Left ventricle myocardium superior (tissue), 1 donor: ENCODE measurements at regions not wholly inside any gene's neighbourhood (a gene's known extent, or its start where the extent isn't known, plus 50 kb on each side); places are given as distances from the start of the nearest gene placed in this dataset.
"Not testable (repeated sequence)": the region's sequence is repeated elsewhere in the genome, so short reads cannot be mapped to it uniquely, and the experiment has no call there.

Experiments used
- ATAC-seq: fragments of 200-7000 bp; cut with Tn5 transposase; one replicate; pipeline ENCODE4 v1.9.1; 2020; ENCODE audit warnings: mild to moderate bottlenecking, moderate library complexity
- DNase-seq: peaks from one replicate; pipeline ENCODE4 v3.0.0-alpha.2; 2020
- intact Hi-C: fragments of 100-400 bp; cut with micrococcal nuclease; formaldehyde crosslinking; loops from one replicate; pipeline ENCODE4 v1.11.0; 2022
- donor health status: DM: no; HTN: yes; CAD: no; lungs with severe emphysema.

DNA sequence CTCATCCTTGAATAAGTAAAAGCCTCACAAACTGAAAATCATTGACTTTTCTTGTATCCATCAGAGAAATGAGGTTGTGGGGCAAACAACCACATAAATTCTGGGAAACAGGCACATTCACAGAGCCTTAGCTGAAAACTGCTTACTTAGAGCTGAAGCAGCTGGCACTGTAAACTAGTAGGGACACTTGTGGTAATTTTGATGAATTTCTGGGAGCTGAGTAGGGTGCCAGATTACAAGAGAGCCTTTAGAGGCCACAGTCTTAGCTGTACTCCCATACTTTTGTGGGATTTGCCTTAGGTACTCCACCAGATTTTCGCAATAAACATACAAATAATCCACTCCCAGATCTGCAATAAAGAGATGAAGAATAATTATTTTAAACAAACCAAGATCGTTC, 315.2 kb downstream of the TMX3 start:
- intact Hi-C loops = no loop called here
- DNase-seq = no peak
- ATAC-seq = no peak

DNA sequence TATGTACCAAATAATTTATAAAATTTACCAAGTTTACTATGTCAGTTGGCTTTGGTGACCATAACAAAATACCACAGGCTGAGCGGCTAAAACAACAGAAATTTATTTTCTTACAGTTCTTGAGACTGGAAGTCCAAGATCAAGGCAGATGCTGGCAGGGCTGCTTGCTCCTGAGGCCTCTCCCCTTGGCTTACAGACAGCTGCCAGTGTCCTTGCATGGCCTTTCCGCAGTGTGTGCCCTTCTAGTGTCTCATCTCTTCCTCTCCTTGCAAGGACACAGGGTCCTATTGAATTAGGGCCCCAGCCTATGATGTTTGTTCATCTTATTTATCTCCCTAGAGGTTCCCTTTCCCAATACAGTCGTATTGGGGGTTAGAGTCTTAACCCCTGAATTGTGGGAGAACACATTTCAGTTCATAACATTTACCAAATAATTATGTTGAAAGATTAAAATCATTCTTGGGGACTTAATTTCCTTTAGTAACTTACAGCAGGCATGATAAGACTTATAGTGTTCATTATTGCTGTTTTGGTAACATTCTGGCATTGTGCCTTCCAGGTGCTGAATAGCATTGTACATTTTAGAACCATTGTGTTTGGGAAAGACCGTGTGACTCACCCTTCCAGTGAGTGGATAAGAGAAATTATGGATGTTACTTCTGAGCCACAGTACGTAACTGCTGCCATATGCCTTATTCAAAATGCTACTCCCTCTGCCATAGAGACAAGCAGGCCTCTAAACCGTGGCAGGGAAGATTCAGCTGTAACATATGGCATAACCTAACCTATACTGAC, 317.5 kb downstream of the TMX3 start:
- intact Hi-C loops = no loop called here
- no peak for ATAC-seq
- DNase-seq = no peak

DNA sequence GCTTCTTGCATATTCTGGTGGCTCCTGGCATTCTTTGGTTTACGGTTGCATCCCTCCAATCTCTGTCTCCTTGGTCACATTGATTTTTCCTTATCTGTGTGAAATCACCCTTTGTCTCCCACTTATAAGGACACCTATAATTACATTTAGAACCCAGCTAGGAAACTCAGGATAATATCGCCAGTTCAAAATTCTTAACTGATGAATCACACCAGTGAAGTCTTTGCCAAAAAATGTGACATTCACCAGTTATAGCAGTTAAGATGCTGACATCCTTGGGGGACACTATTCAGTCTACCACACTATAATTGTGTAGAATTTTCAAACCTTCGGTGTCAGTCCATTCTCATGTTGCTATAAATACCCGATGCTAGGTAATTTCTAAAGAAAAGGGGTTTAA, 320.2 kb downstream of the TMX3 start:
- no peak for ATAC-seq
- intact Hi-C loops = no loop called here
- DNase-seq = no peak

DNA sequence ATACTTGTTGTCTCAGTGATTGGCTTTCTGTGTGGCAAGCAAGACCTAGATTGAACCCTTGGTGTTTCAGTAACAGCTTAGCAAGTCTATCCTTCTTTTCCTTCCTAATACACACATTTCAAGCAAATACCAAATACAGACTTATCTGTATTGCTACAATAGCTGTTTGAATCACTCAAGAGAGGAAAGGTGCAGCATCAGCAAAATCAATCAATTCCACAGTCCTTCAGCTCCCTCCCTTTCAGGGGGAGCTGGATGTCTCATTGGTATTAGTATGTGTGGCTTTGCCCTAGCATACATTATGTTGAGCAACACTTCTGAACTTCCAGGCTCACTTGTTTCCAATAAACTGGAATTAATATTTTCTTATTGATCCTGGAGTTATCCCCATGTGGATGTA, 323.1 kb downstream of the TMX3 start:
- DNase-seq (no peak), ATAC-seq (no peak)
- intact Hi-C loops = no loop called here

DNA sequence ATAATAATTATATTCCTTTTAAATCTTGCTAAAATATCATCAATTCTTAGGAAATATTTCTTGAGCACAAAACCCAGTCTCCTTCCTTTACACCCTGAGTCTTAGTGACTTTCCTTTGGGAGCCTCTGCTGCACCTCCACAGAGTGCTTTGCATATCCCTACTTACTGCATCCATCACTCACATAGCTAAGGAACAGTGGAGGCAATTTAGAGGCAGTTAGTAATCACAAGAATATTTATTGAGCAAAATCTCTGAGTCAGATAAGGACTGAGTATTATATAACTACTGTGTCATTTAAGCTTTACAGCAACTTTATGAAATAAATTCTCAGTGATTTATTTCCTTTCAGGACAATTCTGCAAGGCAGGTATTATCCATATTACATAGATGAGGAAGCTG, 327.7 kb downstream of the TMX3 start:
- DNase-seq (no peak), ATAC-seq (no peak)
- intact Hi-C loops = no loop called here

DNA sequence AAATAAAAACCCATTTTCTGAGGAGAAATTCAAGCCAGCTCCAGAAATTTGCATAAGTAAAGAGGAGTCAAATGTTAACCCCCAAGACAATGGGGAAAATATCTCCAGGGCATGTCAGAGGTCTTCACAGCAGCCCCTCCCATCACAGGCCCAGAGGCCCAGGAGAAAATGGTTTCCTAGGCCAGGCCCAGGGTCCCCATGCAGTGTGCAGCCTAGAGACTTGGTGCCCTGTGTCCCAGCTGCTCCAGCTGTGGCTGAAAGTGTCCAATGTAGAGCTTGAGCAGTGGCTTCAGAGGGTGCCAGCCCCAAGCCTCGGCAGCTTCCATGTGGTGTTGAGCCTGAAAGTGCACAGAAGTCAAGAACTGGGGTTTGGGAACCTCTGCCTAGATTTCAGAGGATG, 330.9 kb downstream of the TMX3 start:
- intact Hi-C loops, DNase-seq, ATAC-seq: not testable (repeated sequence)

DNA sequence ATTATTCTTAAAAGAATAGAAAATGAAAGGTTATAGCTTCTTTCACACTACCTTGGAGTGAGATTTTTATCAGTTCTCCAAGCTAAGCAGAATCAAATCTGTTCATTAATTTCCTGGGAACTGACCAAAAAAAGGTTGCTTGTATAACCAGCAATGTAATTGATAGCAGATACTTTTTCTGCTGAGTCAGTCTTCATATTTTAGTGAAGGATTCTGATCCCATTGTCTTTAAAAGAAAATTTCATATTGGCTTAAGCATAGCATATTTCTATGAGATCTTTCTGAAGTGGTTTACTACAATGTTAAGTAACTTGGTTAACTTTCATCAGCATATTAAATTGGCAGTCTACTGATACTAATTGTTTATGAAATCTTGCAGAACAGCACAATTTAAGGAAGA, 338.0 kb downstream of the TMX3 start:
- intact Hi-C loops = no loop called here
- ATAC-seq (no peak), DNase-seq (no peak)

DNA sequence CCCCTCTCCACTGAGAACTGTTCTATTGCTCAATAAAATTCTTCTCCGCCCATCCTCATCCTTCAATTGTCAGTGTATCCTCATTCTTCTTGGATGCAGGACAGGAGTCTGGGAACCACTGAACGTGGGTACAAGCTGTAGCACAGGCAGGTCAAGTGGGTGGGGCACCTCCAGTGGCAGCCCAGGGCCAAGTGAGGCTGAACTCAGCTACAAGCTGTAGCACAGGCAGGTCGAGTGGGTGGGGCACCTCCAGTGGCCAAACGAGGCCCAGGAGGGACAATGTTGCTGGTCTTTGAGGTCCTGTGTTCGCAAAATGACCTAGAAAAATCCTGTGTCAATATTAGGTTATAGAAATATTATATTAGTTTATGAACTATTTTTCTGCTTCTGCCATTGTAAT, 352.0 kb downstream of the TMX3 start:
- DNase-seq = no peak
- intact Hi-C loops = no loop called here
- no peak for ATAC-seq

DNA sequence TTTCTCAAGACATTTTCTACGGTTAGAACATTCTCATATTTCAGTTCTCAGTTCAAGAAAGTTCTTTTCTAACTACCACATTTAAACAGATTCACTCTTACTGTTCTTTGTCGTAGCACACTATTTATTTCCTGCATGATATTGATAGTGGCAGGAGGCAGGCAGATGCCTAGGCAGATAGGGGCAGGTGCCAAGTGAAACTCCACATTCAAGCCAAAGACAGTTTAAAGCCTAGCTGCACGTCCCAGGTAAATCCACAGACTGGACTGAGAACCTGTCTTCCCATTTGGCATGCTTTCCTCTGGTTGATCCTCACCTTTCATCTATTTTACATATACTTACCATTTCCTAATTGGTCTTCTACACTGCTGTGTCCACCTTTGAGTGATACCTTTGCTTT, 359.3 kb downstream of the TMX3 start:
- no peak for ATAC-seq
- no peak for DNase-seq
- intact Hi-C loops = no loop called here

DNA sequence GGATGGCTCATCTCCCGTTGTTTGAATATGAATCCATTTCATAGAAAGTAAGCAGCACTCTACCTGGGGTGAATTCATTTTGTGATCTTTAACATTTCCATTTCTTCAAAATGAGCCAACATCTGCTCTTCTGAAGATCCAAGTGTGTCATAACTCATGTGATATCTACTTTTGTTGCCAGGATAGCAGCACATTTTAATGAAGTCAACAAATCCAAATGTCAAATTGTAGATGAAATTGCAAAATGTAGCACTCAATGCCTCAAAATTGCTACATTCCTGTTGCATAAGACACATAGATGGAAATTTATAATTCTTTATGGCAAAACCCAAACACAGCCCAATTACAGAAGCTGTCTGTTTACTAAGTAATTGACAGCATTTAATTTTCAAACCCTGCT, 360.7 kb downstream of the TMX3 start:
- intact Hi-C loops = no loop called here
- DNase-seq = no peak
- no peak for ATAC-seq

DNA sequence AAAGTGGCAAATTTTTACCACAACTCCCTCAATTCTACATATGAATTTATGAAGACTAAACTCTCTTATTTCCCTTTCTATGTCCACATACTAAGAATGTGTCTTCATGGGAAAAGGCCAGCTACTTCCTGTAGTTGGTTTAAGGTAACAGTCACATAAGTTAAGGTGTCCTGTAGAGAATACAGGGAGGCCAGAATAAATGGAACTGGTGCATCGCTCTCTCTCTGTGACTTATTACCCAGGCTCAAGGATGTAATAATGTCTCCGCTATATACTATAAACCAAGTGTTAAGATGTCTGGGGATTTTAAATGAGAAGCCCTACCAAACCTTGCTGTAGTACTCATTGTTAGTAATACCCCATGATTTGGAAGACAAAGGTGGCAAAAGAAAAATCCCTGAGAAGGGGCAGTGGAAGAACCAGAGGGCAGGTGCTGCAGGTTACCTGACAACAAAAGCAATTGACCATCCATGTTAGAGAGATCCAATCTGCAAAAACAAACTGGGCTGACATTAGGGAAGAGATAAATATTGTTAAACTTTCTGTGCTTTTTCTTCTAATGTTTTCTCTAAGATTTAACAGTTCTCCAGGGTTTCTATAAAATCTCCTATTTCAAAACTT, 372.8 kb downstream of the TMX3 start:
- ATAC-seq = no peak
- intact Hi-C loops = no loop called here
- DNase-seq = no peak

DNA sequence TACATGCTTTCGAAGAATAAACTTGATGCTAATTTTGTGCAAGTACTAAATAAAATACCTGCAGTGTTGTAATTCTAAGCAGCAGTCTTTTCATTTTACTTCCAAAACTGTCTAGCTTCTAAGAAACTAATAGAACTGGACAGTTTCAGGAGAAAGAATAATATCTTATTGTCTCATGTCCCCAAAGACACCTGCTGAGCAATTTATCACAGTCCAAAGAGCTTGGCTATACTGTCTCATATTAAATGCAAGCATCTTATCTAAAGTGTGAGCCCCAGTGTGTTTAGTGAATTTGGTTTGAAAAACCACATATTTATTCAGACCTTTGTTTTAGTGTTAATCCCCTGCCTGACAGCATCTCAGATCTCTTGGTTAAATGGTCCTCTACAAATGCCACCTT, 374.3 kb downstream of the TMX3 start:
- ATAC-seq = no peak
- no peak for DNase-seq
- intact Hi-C loops = no loop called here

DNA sequence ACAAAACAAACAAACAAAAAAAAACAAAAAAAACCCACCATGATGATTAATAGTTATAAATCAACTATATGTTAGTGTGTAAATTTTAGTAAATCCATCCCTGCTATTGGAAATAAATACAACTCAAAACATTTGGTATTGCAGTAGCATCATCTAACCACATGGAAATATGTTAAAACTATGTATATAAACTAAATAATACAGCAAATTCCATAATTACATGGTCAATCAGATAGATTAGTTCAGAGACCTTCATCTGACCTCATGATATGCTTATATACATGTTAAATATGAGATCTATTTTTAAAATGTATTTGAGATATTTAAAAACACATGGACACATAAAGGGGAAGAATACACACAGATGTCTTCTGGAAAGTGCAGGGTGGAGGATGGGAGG, 384.2 kb downstream of the TMX3 start:
- ATAC-seq (no peak), DNase-seq (no peak)
- intact Hi-C loops = no loop called here

DNA sequence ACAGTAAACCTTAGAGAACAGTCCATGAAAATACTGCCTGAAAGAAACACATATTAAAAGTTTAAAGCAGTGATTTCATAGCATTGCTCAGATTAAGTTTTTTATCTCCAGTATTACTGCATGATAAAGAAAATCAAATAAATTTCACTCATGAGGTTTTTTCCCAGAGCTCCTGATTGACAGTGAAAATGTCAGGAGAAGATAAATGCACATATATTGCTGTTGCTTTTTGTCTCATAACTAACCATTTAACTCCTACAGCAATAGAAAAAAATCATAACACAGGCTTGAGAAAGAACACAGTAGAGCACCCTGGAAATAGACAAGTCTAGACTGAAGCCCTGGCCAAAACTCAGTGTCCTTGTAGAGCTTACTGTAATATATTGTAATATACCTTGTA, 391.0 kb downstream of the TMX3 start:
- intact Hi-C loops = no loop called here
- ATAC-seq (no peak), DNase-seq (no peak)

DNA sequence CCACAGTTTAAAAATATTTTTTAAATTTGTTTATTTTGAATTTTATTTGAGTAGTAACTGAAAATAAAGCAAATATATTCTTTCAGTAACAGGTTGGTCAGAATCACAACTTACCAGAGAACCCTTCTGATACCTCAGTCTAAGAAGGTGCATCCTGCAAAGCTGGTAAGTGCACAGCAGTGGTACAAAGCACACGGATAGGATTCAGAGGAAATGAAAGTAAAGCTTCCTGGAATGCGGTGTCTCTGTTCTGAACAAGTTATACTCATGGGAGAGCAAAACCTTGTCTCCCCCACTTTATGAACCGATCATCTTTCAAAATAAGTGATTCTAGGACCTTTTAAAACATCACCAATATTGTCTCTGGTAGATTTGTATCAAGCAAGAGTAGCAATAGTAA, 398.3 kb downstream of the TMX3 start:
- ATAC-seq (no peak), DNase-seq (no peak)
- intact Hi-C loops = no loop called here

DNA sequence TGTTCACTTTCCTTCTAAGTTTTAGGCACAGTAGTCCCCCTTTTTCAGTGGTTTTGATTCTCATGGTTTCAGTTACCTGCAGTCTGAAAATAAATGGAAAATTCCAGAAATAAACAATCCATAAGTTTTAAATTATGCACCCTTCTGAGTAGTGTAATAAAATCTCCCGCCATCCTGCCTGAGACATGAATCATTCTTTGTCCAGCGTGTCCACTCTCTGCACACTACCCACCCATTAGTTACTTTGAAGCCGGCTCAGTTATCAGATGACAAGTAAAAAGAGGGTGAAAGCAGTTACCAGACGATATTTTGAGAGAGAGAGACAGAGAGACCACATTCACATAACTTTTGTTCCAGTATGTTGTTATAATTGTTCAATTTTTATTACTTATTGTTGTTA, 400.5 kb downstream of the TMX3 start:
- DNase-seq (no peak), ATAC-seq (no peak)
- intact Hi-C loops = no loop called here

DNA sequence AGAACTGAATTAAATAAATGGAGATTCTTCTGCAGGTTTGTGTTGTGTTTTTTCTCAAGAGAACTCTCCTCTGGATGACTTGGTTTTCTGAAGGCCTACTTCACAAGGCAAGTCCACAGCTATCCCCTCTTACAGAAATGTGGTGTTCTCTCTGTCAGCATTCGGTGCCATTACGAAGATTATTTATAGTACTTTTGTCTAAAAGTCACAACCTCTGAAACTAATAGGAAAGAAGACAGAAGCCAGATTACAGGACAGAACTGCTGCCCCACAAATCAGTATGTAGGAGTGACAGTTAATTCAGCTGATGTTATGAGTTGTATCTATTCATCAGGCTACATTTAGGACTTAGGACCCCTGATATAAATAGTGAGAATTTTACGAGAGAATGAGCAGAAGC, 413.5 kb downstream of the TMX3 start:
- ATAC-seq = no peak
- no peak for DNase-seq

DNA sequence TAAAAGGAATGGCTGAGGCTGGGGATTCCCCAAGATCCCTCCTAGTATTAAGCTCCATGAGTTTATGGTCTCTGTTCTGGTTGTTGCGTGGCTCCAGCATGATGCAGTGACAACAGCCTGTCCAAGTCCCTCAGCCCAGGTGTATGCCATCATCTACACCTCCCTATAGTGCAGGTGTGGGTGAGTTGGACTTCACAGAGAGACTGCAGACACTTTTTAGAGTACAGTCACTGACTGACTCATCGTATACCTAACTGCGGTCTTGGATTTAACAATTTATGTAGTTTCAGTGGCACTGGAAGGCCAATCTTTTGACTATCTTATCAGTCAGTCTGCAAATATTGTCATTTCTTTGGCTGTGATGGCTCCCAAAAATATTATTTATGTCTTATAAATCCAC, 415.0 kb downstream of the TMX3 start:
- ATAC-seq (no peak), DNase-seq (no peak)

More for the DNA sequence above, 413.5 kb downstream of the TMX3 start:
- intact Hi-C loops = no loop called here

DNA sequence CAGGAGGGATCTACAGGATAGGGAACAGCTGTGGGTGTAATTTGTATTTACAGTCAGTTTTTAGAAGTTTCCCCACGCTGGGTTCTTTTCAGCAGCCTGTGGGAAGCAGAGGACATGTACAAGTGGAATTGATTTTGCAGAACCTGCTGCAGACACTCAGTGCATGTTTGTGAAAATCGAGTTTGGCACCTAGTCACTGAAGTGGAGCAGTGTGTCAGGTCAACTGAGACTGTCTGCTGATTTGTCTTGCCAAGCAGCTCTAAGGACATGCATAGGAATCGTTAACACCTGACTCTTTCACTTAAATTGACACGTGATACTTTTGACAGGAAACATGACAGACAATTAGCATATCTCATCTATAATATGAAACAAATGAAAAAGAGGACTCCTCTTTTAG, 416.6 kb downstream of the TMX3 start:
- ATAC-seq = no peak
- no peak for DNase-seq
- intact Hi-C loops = no loop called here

More for the DNA sequence above, 415.0 kb downstream of the TMX3 start:
- intact Hi-C loops = no loop called here

DNA sequence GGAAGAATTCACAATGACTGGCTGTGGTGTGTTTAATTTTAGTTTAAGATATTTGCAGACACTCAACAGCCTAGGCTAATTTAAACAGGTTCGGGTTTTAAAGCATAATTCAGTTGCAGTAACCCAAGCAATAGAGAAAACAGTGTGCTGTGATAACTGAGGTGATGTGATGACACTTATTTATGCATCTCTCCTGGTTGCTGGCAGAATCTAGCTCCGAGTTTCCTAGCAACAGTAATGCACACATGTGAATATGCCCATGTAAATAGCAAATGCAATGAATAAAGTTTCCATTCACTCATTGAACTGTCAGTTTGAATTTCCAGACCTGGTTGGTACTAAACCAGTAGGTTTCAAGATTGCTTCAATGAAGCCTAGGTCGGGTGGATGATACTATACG, 426.5 kb downstream of the TMX3 start:
- DNase-seq (no peak), ATAC-seq (no peak)
- intact Hi-C loops = no loop called here

DNA sequence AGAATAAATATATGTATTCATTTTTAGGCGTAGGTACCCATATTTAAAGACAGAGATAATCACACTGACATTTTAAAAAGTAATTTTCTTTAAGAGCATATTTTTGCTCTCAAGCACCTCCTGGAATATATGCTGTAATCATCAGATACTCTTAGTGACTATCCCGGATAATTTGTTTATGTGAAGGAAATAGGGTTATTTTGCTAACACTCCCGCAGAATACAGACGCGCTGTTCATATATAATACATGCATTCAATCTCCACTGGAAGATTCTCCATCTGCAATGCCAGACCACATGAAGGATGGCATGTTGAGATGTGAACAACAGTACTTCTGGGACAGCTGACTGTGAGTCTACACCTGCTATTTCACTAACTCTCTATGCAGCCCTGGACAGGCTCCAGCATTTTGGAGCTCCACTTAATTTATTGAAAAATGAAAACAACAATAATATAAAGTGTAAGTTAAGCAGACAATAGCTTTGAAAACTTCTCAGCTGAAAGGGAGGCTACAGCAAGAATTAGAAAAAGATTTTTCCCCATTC, 430.6 kb downstream of the TMX3 start:
- DNase-seq (no peak), ATAC-seq (no peak)
- intact Hi-C loops = no loop called here
